LoVo (cell line): ENCODE measurements at regions not wholly inside any gene's neighbourhood (a gene's known extent, or its start where the extent isn't known, plus 50 kb on each side); places are given as distances from the start of the nearest gene placed in this dataset.

Experiments
- DNase-seq: peaks from one replicate; pipeline ENCODE4 v3.0.0-alpha.2; 2016; ENCODE audit warnings: low spot score

- DNase-seq = no peak
Measured at GRCh38 chr20:51095633-51096521, 73.0 kb upstream of the KCNG1 start.

GRCh38 chr20:51094221-51094620 is 71.3 kb upstream of the KCNG1 start:
- no peak for DNase-seq

GRCh38 chr20:51093240-51093763 is 70.4 kb upstream of the KCNG1 start:
- no peak for DNase-seq

GRCh38 chr20:51092338-51092737 is 69.4 kb upstream of the KCNG1 start:
- no peak for DNase-seq

GRCh38 chr20:51091406-51092195 is 68.7 kb upstream of the KCNG1 start:
- no peak for DNase-seq

- no peak for DNase-seq
Measured at GRCh38 chr20:51089840-51090239, 66.9 kb upstream of the KCNG1 start.

GRCh38 chr20:51089272-51089781 is 66.4 kb upstream of the KCNG1 start:
- DNase-seq = no peak

- DNase-seq = no peak
Measured at GRCh38 chr20:51087266-51087665, 64.4 kb upstream of the KCNG1 start.

GRCh38 chr20:51085769-51086168 is 62.9 kb upstream of the KCNG1 start:
- DNase-seq = no peak

GRCh38 chr20:51084593-51085377 is 61.9 kb upstream of the KCNG1 start:
- DNase-seq = no peak

GRCh38 chr20:51083447-51083846 is 60.5 kb upstream of the KCNG1 start:
- no peak for DNase-seq

GRCh38 chr20:51082988-51083387 is 60.1 kb upstream of the KCNG1 start:
- DNase-seq = no peak

GRCh38 chr20:51080516-51080915 is 57.6 kb upstream of the KCNG1 start:
- no peak for DNase-seq

GRCh38 chr20:51079488-51079887 is 56.6 kb upstream of the KCNG1 start:
- DNase-seq = no peak

GRCh38 chr20:51077686-51078060 is 54.8 kb upstream of the KCNG1 start:
- DNase-seq = no peak

- no peak for DNase-seq
Measured at GRCh38 chr20:51076786-51077685, 54.1 kb upstream of the KCNG1 start.

GRCh38 chr20:51074062-51074461 is 51.2 kb upstream of the KCNG1 start:
- no peak for DNase-seq
